ENCODE measurements at regions not wholly inside any gene's neighbourhood (a gene's known extent, or its start where the extent isn't known, plus 50 kb on each side); places are given as distances from the start of the nearest gene placed in this dataset.

DNA sequence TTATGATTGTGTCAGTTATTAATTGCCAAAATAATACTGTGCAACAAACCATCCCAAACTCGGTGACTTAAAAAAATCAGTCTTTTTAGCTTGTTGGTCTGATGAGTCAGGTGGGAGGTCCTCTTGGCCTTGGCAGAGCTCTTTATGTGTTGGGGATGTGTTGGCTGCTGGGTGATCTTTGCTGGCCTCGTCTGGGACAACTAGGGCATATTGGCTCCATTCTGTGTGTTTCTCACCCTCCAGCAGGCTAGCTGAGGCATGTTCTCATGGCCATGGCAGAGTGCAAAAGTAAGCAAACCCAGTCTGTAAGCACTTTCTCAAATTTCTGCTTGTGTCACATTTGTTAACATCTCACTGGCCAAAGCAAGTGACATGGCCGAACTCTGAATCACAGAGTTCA lies 251.6 kb downstream of the RPLP1 start:
- DNase-seq (peak; percentile 36), ATAC-seq (ENCODE audit: low read depth) (peak; percentile 90)
- Histone ChIP-seq H2BK20ac (ENCODE audit: low read depth, low read length) (no peak overlapping the region), H3K4me2 (ENCODE audit: low read depth, low read length) (no peak overlapping the region), H3K9me3 (ENCODE audit: control insufficient read depth, insufficient read depth, low read length) (peaks cover 8% of the 10 kb centered on the region), H2BK120ac (ENCODE audit: low read depth, low read length) (no peak overlapping the region), H2BK15ac (ENCODE audit: low read depth, low read length) (no peak overlapping the region), H4K5ac (ENCODE audit: low read depth, low read length) (no peak overlapping the region), H3K14ac (replicated peaks; ENCODE audit: low read depth, low read length) (no peak overlapping the region), H3K9ac (ENCODE audit: low read depth, low read length) (no peak overlapping the region), H3K9me1 (ENCODE audit: insufficient read depth, low read length) (no peaks in the 10 kb centered on the region), H4K91ac (ENCODE audit: insufficient read depth, low read depth, low read length) (no peak overlapping the region), H3K4me3 (ENCODE audit: insufficient read depth, low read depth, low read length) (no peak overlapping the region), H3K23ac (ENCODE audit: low read depth, low read length) (no peak overlapping the region), H3K56ac (ENCODE audit: extremely low read depth, insufficient read depth, low read length) (no peak overlapping the region), H4K8ac (ENCODE audit: low read depth in 2 of 2, low read length in 2 of 2) (no peak overlapping the region), H2AK9ac (replicated peaks; ENCODE audit: low read depth, low read length, poor library complexity) (no peak overlapping the region), H2BK5ac (ENCODE audit: low read depth, low read length, poor library complexity, severe bottlenecking) (no peak overlapping the region), H3K4ac (ENCODE audit: low read depth, low read length) (no peak overlapping the region), H3K4me1 (ENCODE audit: control insufficient read depth, insufficient read depth, low read length) (no peaks in the 10 kb centered on the region; the same call in 1 of the 2 replicates), H3K27ac (ENCODE audit: insufficient read depth, low read length) (no peak overlapping the region), H3K79me1 (ENCODE audit: low read depth in 1 of 2, low read length in 2 of 2) (no peaks in the 10 kb centered on the region), H4K20me1 (ENCODE audit: insufficient read depth, low read length) (no peaks in the 10 kb centered on the region), H2AFZ (replicated peaks; ENCODE audit: low read length, poor library complexity) (no peak overlapping the region), H3K18ac (ENCODE audit: low read depth, low read length) (no peak overlapping the region), H3K36me3 (ENCODE audit: control insufficient read depth, insufficient read depth, low read length) (no peaks in the 10 kb centered on the region), H3K27me3 (ENCODE audit: control insufficient read depth, insufficient read depth, low read length) (peaks cover 8% of the 10 kb centered on the region), H2AK5ac (ENCODE audit: low read depth, low read length) (no peak overlapping the region)
- dilution Hi-C loops (cut with HindIII; ENCODE audit: low sequenced_read_pairs, unreplicated experiment) (no loop called here), in situ Hi-C loops (cut with MboI; ENCODE audit: low sequenced_read_pairs) (no loop called here), intact Hi-C loops (cut with micrococcal nuclease) (no loop called here)
- CTCF ChIA-PET = no interaction called here
- BruUV-seq (replicated peaks) = no TSS peak
- TF ChIP-seq RAD21 (IDR thresholded peaks at IDR 0.05; ENCODE audit: low read length) (no peak), SMC3 (IDR thresholded peaks at IDR 0.05; ENCODE audit: low read depth, low read length) (no peak), BHLHE40 (IDR thresholded peaks at IDR 0.05; ENCODE audit: low read depth, low read length) (no peak), CHD1 (IDR thresholded peaks at IDR 0.05; ENCODE audit: low read depth, low read length) (no peak), MAFK (IDR thresholded peaks at IDR 0.05; ENCODE audit: low read depth, low read length) (no peak), MAZ (IDR thresholded peaks at IDR 0.05; ENCODE audit: borderline replicate concordance, low read depth, low read length) (no peak)
- no CpG with 5 or more reads among the region's 3 CpGs for WGBS, 2 experiments (ENCODE audit: extremely low coverage in 2 of 2, insufficient read length in 1 of 2)
- POLR2A ChIA-PET (ENCODE audit: unreplicated experiment) = no interaction called here
